B cell (primary cell): ENCODE measurements at regions not wholly inside any gene's neighbourhood (a gene's known extent, or its start where the extent isn't known, plus 50 kb on each side); places are given as distances from the start of the nearest gene placed in this dataset.

Experiments
- ATAC-seq: fragments of 200-7000 bp; cut with Tn5 transposase; one replicate; pipeline ENCODE4 v1.10.0; 2021; ENCODE audit warnings: low read depth, mild to moderate bottlenecking, moderate number of reproducible peaks, moderate library complexity
- CTCF ChIA-PET: fragments of 350-600 bp; sonication (Branson Sonifier 250); formaldehyde crosslinking; loops from one replicate; lab custom pipeline; 2021; ENCODE audit warnings: antibody characterized with exemption, inconsistent platforms; lab: Charles Lee
- POLR2A ChIA-PET: fragments of 350-600 bp; sonication (Branson Sonifier 250); formaldehyde crosslinking; loops from one replicate; lab custom pipeline; 2021; ENCODE audit warnings: antibody characterized with exemption; lab: Charles Lee
- DNase-seq: peaks from one replicate; pipeline ENCODE4 v3.0.0; 2013
- H2AFZ ChIP-seq: 2 replicates; pipeline ENCODE4 v1.6.1; 2012; ENCODE audit warnings: mild to moderate bottlenecking, low read depth, low read length; ENCODE audit not compliant: insufficient read depth, poor library complexity, severe bottlenecking
- H3K27ac ChIP-seq, 2 donors: 1 replicate in 1 of 2; 2 replicates in 1 of 2; pipeline ENCODE4 v1.5.1; 2012 to 2013; ENCODE audit warnings: low read length in 2 of 2, mild to moderate bottlenecking in 2 of 2, moderate library complexity in 1 of 2
- H3K27me3 ChIP-seq, 4 experiments: fragments of 200-600 bp in 1 of 4; sonication (generic) in 1 of 4; replicated peaks in 1 of 4; 1 replicate in 2 of 4; 2 replicates in 2 of 4; pipeline versions ENCODE4 v1.6.1 to v1.7.0; 2013 to 2016; ENCODE audit warnings: low read length in 3 of 4, mild to moderate bottlenecking in 2 of 4, mixed read lengths in 1 of 4, moderate library complexity in 1 of 4; ENCODE audit not compliant: insufficient read depth in 4 of 4, control insufficient read depth in 3 of 4; ENCODE audit errors: control extremely low read depth in 1 of 4
- H3K36me3 ChIP-seq, 2 experiments: replicated peaks in 1 of 2; 1 replicate in 1 of 2; 2 replicates in 1 of 2; pipeline versions ENCODE4 v1.6.1 to v1.7.1; 2013; ENCODE audit warnings: low read length in 1 of 2; ENCODE audit not compliant: insufficient read depth in 2 of 2, control insufficient read depth in 1 of 2; ENCODE audit errors: control extremely low read depth in 1 of 2, extremely low read depth in 1 of 2
- H3K4me1 ChIP-seq, 2 donors: fragments of 200-600 bp in 1 of 2; sonication (generic) in 1 of 2; 1 replicate in 1 of 2; 2 replicates in 1 of 2; pipeline versions ENCODE4 v1.5.1 to v1.6.1; 2013 to 2017; ENCODE audit warnings: low read length in 2 of 2; ENCODE audit not compliant: control insufficient read depth in 2 of 2, insufficient read depth in 2 of 2
- H3K4me2 ChIP-seq: replicated peaks from 2 replicates; pipeline ENCODE3; 2012; ENCODE audit warnings: mild to moderate bottlenecking, low read depth, low read length; ENCODE audit not compliant: poor library complexity, severe bottlenecking
- H3K4me3 ChIP-seq, 5 experiments: fragments of 200-600 bp in 1 of 5; sonication (generic) in 1 of 5; 1 replicate in 3 of 5; 2 replicates in 2 of 5; pipeline versions ENCODE4 v1.5.1 to v1.7.0; 2011 to 2016; ENCODE audit warnings: low read length in 4 of 5, mild to moderate bottlenecking in 4 of 5, low read depth in 2 of 5, control low read depth in 1 of 5, moderate library complexity in 1 of 5; ENCODE audit not compliant: insufficient read depth in 1 of 5; ENCODE audit errors: control extremely low read depth in 1 of 5, extremely low read depth in 1 of 5
- H3K79me2 ChIP-seq: fragments of 200-600 bp; sonication (generic); one replicate; pipeline ENCODE4 v1.6.0; 2016; ENCODE audit warnings: low read length; ENCODE audit not compliant: control insufficient read depth, insufficient read depth
- H3K9ac ChIP-seq: fragments of 200-600 bp; sonication (generic); 2 replicates; pipeline ENCODE4 v1.6.1; 2017; ENCODE audit warnings: mild to moderate bottlenecking, low read length, moderate library complexity
- H3K9me3 ChIP-seq, 3 donors: one replicate each; pipeline versions ENCODE4 v1.6.1 to v1.7.1; 2013; ENCODE audit warnings: low read length in 2 of 3; ENCODE audit not compliant: control insufficient read depth in 2 of 3, insufficient read depth in 1 of 3; ENCODE audit errors: control extremely low read depth in 1 of 3
- H4K20me1 ChIP-seq: 2 replicates; pipeline ENCODE4 v1.6.0; 2012; ENCODE audit warnings: mild to moderate bottlenecking, low read length; ENCODE audit not compliant: insufficient read depth, control insufficient read depth, poor library complexity, severe bottlenecking
- H3K27ac Mint-ChIP-seq: one replicate; pipeline ENCODE4 v1.8.0; 2021; ENCODE audit warnings: mixed read lengths
- H3K27me3 Mint-ChIP-seq: one replicate; pipeline ENCODE4 v1.8.0; 2021; ENCODE audit warnings: mixed read lengths
- H3K4me1 Mint-ChIP-seq: one replicate; pipeline ENCODE4 v1.8.0; 2021; ENCODE audit warnings: mixed read lengths
- H3K4me3 Mint-ChIP-seq: one replicate; pipeline ENCODE4 v1.8.0; 2021; ENCODE audit warnings: mixed read lengths
- H3K9me3 Mint-ChIP-seq: one replicate; pipeline ENCODE4 v1.8.0; 2022; ENCODE audit warnings: mixed read lengths; ENCODE audit not compliant: insufficient read depth
- CTCF ChIP-seq: fragments of 200-600 bp; IDR thresholded peaks from one replicate; pipeline ENCODE4 v1.8.0; 2022; ENCODE audit warnings: antibody characterized with exemption, mild to moderate bottlenecking
- EZH2 ChIP-seq: IDR thresholded peaks from 2 replicates; pipeline ENCODE4 v1.6.1; 2012; ENCODE audit warnings: borderline replicate concordance, low read depth, mild to moderate bottlenecking, moderate library complexity, low read length; ENCODE audit not compliant: insufficient read depth, poor library complexity, severe bottlenecking
- WGBS: methylation state at CpG from one replicate; pipeline ENCODE4 v1.1.5; 2013; ENCODE audit warnings: missing lambda C conversion rate; ENCODE audit not compliant: insufficient coverage; 5-methylcytosine and 5-hydroxymethylcytosine counted together
- intact Hi-C: fragments of 100-400 bp; cut with micrococcal nuclease; formaldehyde crosslinking; loops from one replicate; pipeline ENCODE4 v1.10.0; 2022

- no peak overlapping the region for H3K27ac ChIP-seq
- 82% methylated on average over 7 of the region's 7 CpGs for WGBS
- no peak overlapping the region for H3K4me3 ChIP-seq
- H3K79me2 ChIP-seq = no peaks in the 10 kb centered on the region
- ChIA-PET CTCF (no interaction called here), POLR2A (no interaction called here)
- H3K4me1 ChIP-seq = no peaks in the 10 kb centered on the region
- no peak overlapping the region for H3K9ac ChIP-seq
- no peak overlapping the region for H3K27ac Mint-ChIP-seq
- H3K9me3 Mint-ChIP-seq = no peaks in the 10 kb centered on the region
- H3K27me3 Mint-ChIP-seq = peaks cover 16% of the 10 kb centered on the region
- H3K4me2 ChIP-seq = no peak overlapping the region
- H3K4me3 Mint-ChIP-seq = no peak overlapping the region
- H4K20me1 ChIP-seq = no peaks in the 10 kb centered on the region
- H3K9me3 ChIP-seq = no peaks in the 10 kb centered on the region
- H3K4me1 Mint-ChIP-seq = no peaks in the 10 kb centered on the region
- ATAC-seq (no peak), DNase-seq (no peak)
- no peak for TF ChIP-seq EZH2
- TF ChIP-seq CTCF = no peak
- peaks cover 0 to 11% (median 0%) of the 10 kb centered on the region in 4 experiments for H3K27me3 ChIP-seq
- H2AFZ ChIP-seq = no peak overlapping the region
- no peaks in the 10 kb centered on the region for H3K36me3 ChIP-seq
- intact Hi-C loops = no loop called here
These were observed 61.5 kb upstream of the RNU6ATAC start for GRCh38 chr9:134225816-134226215.

GRCh38 chr9:134226221-134226930 lies 62.0 kb upstream of the RNU6ATAC start:
- H3K27ac Mint-ChIP-seq = no peak overlapping the region
- ChIA-PET CTCF (no interaction called here), POLR2A (no interaction called here)
- WGBS = 91% methylated on average over 25 of the region's 27 CpGs
- no peaks in the 10 kb centered on the region for H3K4me1 Mint-ChIP-seq
- H3K4me1 ChIP-seq = no peaks in the 10 kb centered on the region
- no peak overlapping the region for H3K9ac ChIP-seq
- H3K27me3 Mint-ChIP-seq = peaks cover 16% of the 10 kb centered on the region
- TF ChIP-seq EZH2 = no peak
- no peak for TF ChIP-seq CTCF
- no peak overlapping the region for H3K4me3 Mint-ChIP-seq
- H3K9me3 Mint-ChIP-seq = no peaks in the 10 kb centered on the region
- H3K4me3 ChIP-seq = no peak overlapping the region
- H2AFZ ChIP-seq = no peak overlapping the region
- no peak overlapping the region for H3K4me2 ChIP-seq
- intact Hi-C loops = no loop called here
- H3K9me3 ChIP-seq = no peaks in the 10 kb centered on the region
- no peaks in the 10 kb centered on the region for H3K36me3 ChIP-seq
- H4K20me1 ChIP-seq = no peaks in the 10 kb centered on the region
- H3K27ac ChIP-seq = no peak overlapping the region
- H3K27me3 ChIP-seq = peaks cover 0 to 11% (median 0%) of the 10 kb centered on the region in 4 experiments
- ATAC-seq (no peak), DNase-seq (no peak)
- no peaks in the 10 kb centered on the region for H3K79me2 ChIP-seq
